H9 (cell line): ENCODE measurements at regions not wholly inside any gene's neighbourhood (a gene's known extent, or its start where the extent isn't known, plus 50 kb on each side); places are given as distances from the start of the nearest gene placed in this dataset.

Experiments
- DNase-seq: peaks from one replicate; pipeline ENCODE4 v3.0.0-alpha.2; 2017
- H2AFZ ChIP-seq: one replicate; pipeline ENCODE4 v1.6.1; 2013; ENCODE audit warnings: mild to moderate bottlenecking, low read length, control low read depth, moderate library complexity
- H2AK5ac ChIP-seq: 2 replicates; pipeline ENCODE4 v1.6.1; 2013; ENCODE audit warnings: low read length, control low read depth, mixed read lengths; ENCODE audit not compliant: insufficient read length
- H2BK120ac ChIP-seq: one replicate; pipeline ENCODE4 v1.6.1; 2013; ENCODE audit warnings: low read depth, mild to moderate bottlenecking, low read length, control low read depth, inconsistent platforms; ENCODE audit not compliant: poor library complexity, severe bottlenecking
- H2BK12ac ChIP-seq: 2 replicates; pipeline ENCODE4 v1.6.1; 2013; ENCODE audit warnings: low read length, control low read depth, mixed read lengths, low read depth; ENCODE audit not compliant: insufficient read length
- H2BK15ac ChIP-seq: 2 replicates; pipeline ENCODE4 v1.6.1; 2013; ENCODE audit warnings: low read depth, low read length, control low read depth
- H2BK20ac ChIP-seq: one replicate; pipeline ENCODE4 v1.6.1; 2013; ENCODE audit warnings: low read depth, mild to moderate bottlenecking, low read length, control low read depth, inconsistent platforms; ENCODE audit not compliant: poor library complexity, severe bottlenecking
- H2BK5ac ChIP-seq: 2 replicates; pipeline ENCODE4 v1.6.1; 2013; ENCODE audit warnings: low read length, control low read depth, mixed read lengths; ENCODE audit not compliant: insufficient read length
- H3K14ac ChIP-seq: 2 replicates; pipeline ENCODE4 v1.6.1; 2013; ENCODE audit warnings: low read length, control low read depth; ENCODE audit not compliant: insufficient read depth
- H3K18ac ChIP-seq: 2 replicates; pipeline ENCODE4 v1.6.1; 2013; ENCODE audit warnings: low read depth, mild to moderate bottlenecking, mixed read lengths, low read length, control low read depth; ENCODE audit not compliant: insufficient read length
- H3K23ac ChIP-seq: 2 replicates; pipeline ENCODE4 v1.6.1; 2013; ENCODE audit warnings: low read length, control low read depth, mixed read lengths, low read depth; ENCODE audit not compliant: insufficient read length
- H3K23me2 ChIP-seq: 2 replicates; pipeline ENCODE4 v1.6.1; 2013; ENCODE audit warnings: low read depth, mild to moderate bottlenecking, mixed read lengths, low read length, control low read depth; ENCODE audit not compliant: insufficient read length, poor library complexity, severe bottlenecking
- H3K27ac ChIP-seq: 2 replicates; pipeline ENCODE4 v1.5.1; 2013; ENCODE audit warnings: low read length, control low read depth, mixed read lengths, low read depth; ENCODE audit not compliant: insufficient read length
- H3K27me3 ChIP-seq: 2 replicates; pipeline ENCODE4 v1.6.1; 2013; ENCODE audit warnings: low read length, control low read depth, inconsistent platforms; ENCODE audit not compliant: insufficient read depth
- H3K4ac ChIP-seq: 2 replicates; pipeline ENCODE4 v1.6.1; 2013; ENCODE audit warnings: low read depth, mild to moderate bottlenecking, control low read depth, inconsistent platforms, low read length, moderate library complexity
- H3K4me1 ChIP-seq: 2 replicates; pipeline ENCODE4 v1.6.1; 2013; ENCODE audit warnings: low read length, control low read depth, inconsistent platforms; ENCODE audit not compliant: insufficient read depth
- H3K4me2 ChIP-seq: 2 replicates; pipeline ENCODE4 v1.6.1; 2013; ENCODE audit warnings: low read length, control low read depth, mixed read lengths; ENCODE audit not compliant: insufficient read length, insufficient read depth
- H3K56ac ChIP-seq: 2 replicates; pipeline ENCODE4 v1.6.1; 2013; ENCODE audit warnings: low read depth, mild to moderate bottlenecking, mixed read lengths, low read length, control low read depth; ENCODE audit not compliant: insufficient read length
- H3K79me1 ChIP-seq: 2 replicates; pipeline ENCODE4 v1.6.1; 2013; ENCODE audit warnings: low read depth, mild to moderate bottlenecking, moderate library complexity, low read length, control low read depth, inconsistent platforms; ENCODE audit not compliant: insufficient read depth, poor library complexity, severe bottlenecking
- H3K79me2 ChIP-seq: 2 replicates; pipeline ENCODE4 v1.6.1; 2013; ENCODE audit warnings: low read length, control low read depth, inconsistent platforms; ENCODE audit not compliant: insufficient read depth
- H3K9ac ChIP-seq: 2 replicates; pipeline ENCODE4 v1.6.1; 2013; ENCODE audit warnings: low read length, control low read depth, mixed read lengths; ENCODE audit not compliant: insufficient read length; ENCODE audit errors: extremely low read depth
- H3K9me3 ChIP-seq: one replicate; pipeline ENCODE4 v1.6.1; 2013; ENCODE audit warnings: low read depth, low read length, inconsistent platforms; ENCODE audit not compliant: control insufficient read depth
- H3T11ph ChIP-seq: one replicate; pipeline ENCODE4 v1.6.1; 2013; ENCODE audit warnings: mild to moderate bottlenecking, low read length, control low read depth, inconsistent platforms
- H4K20me1 ChIP-seq: one replicate; pipeline ENCODE4 v1.6.1; 2013; ENCODE audit not compliant: control insufficient read depth, insufficient read length, insufficient read depth
- H4K5ac ChIP-seq: 2 replicates; pipeline ENCODE4 v1.6.1; 2013; ENCODE audit warnings: low read depth, mild to moderate bottlenecking, mixed read lengths, low read length, control low read depth; ENCODE audit not compliant: insufficient read length
- H4K8ac ChIP-seq: replicated peaks from 2 replicates; pipeline ENCODE4 v1.6.1; 2013; ENCODE audit warnings: low read length, control low read depth, mixed read lengths, low read depth; ENCODE audit not compliant: insufficient read length
- H4K91ac ChIP-seq: 2 replicates; pipeline ENCODE4 v1.6.1; 2013; ENCODE audit warnings: low read depth, mild to moderate bottlenecking, moderate library complexity, mixed read lengths, low read length, control low read depth; ENCODE audit not compliant: insufficient read length
- H3K27ac Mint-ChIP-seq, 3 experiments: 2 replicates in 2 of 3; 3 replicates in 1 of 3; pipeline ENCODE4 v1.8.0; 2020 to 2021; ENCODE audit warnings: mixed read lengths in 3 of 3, mild to moderate bottlenecking in 1 of 3, moderate library complexity in 1 of 3
- H3K27me3 Mint-ChIP-seq: 2 replicates; pipeline ENCODE4 v1.8.0; 2021; ENCODE audit warnings: low read depth, mild to moderate bottlenecking, moderate library complexity, mixed read lengths
- H3K36me3 Mint-ChIP-seq, 3 experiments: 2 replicates in 2 of 3; 3 replicates in 1 of 3; pipeline ENCODE4 v1.8.0; 2020 to 2021; ENCODE audit warnings: low read depth in 3 of 3, mixed read lengths in 3 of 3; ENCODE audit not compliant: insufficient read depth in 1 of 3
- H3K4me1 Mint-ChIP-seq, 2 experiments: 2 replicates each; pipeline ENCODE4 v1.8.0; 2020; ENCODE audit warnings: mixed read lengths in 2 of 2
- H3K4me3 Mint-ChIP-seq, 2 experiments: 2 replicates in 1 of 2; 3 replicates in 1 of 2; pipeline ENCODE4 v1.8.0; 2020 to 2021; ENCODE audit warnings: mild to moderate bottlenecking in 2 of 2, mixed read lengths in 2 of 2, moderate library complexity in 1 of 2
- H3K9me3 Mint-ChIP-seq, 2 experiments: 2 replicates in 1 of 2; 3 replicates in 1 of 2; pipeline ENCODE4 v1.8.0; 2020; ENCODE audit warnings: mild to moderate bottlenecking in 2 of 2, mixed read lengths in 2 of 2, moderate library complexity in 1 of 2
- CTCF ChIP-seq: fragments of 200-600 bp; sonication (generic); conservative IDR thresholded peaks from 3 replicates; pipeline ENCODE4 v1.8.0; 2021; ENCODE audit warnings: antibody characterized with exemption, mild to moderate bottlenecking
- WGBS: extraction: QIAGEN DNeasy Blood & Tissue Kit; methylation state at CpG from one replicate; pipeline ENCODE4 v1.1.7; 2013; ENCODE audit warnings: missing lambda C conversion rate, low lambda C conversion rate, mixed read lengths; ENCODE audit not compliant: insufficient read length; ENCODE audit errors: extremely low coverage; 5-methylcytosine and 5-hydroxymethylcytosine counted together

- Histone ChIP-seq H3K79me1 (no peaks in the 10 kb centered on the region), H3K23me2 (peaks cover 9% of the 10 kb centered on the region), H3K4me2 (peak overlapping the region; percentile 98), H2BK15ac (no peak overlapping the region), H3K18ac (no peak overlapping the region), H2BK5ac (no peak overlapping the region), H4K20me1 (no peaks in the 10 kb centered on the region), H3K9me3 (no peaks in the 10 kb centered on the region), H3K4me1 (peaks cover 2% of the 10 kb centered on the region; the same call in 1 of the 2 replicates), H3K79me2 (no peaks in the 10 kb centered on the region), H3K27ac (no peak overlapping the region), H3K4ac (no peak overlapping the region), H2BK20ac (no peak overlapping the region), H2BK12ac (no peak overlapping the region), H3K56ac (no peak overlapping the region), H4K91ac (no peak overlapping the region), H3K9ac (peak overlapping the region; percentile 33), H2AK5ac (no peak overlapping the region), H4K5ac (no peak overlapping the region), H4K8ac (no peak overlapping the region), H3K14ac (no peak overlapping the region), H3K23ac (no peak overlapping the region), H3T11ph (no peak overlapping the region), H2BK120ac (no peak overlapping the region), H3K27me3 (no peaks in the 10 kb centered on the region), H2AFZ (peak overlapping the region; percentile 68)
- Mint-ChIP-seq H3K4me1 (peaks cover 36 to 55% of the 10 kb centered on the region in 2 experiments), H3K36me3 (no peaks in the 10 kb centered on the region), H3K4me3 (peak overlapping the region; percentile 52 to 82), H3K27me3 (peaks cover 5% of the 10 kb centered on the region), H3K27ac (no peak overlapping the region; a peak in 1 of 7 replicates), H3K9me3 (no peaks in the 10 kb centered on the region)
- WGBS: no CpG with 5 or more reads among the region's 23 CpGs
- TF ChIP-seq CTCF: no peak
- DNase-seq: no peak
Observed at GRCh38 chr16:73890186-73891128, 406.2 kb upstream of the PSMD7 start.
